Endothelial cell of umbilical vein (primary cell): ENCODE measurements at regions not wholly inside any gene's neighbourhood (a gene's known extent, or its start where the extent isn't known, plus 50 kb on each side); places are given as distances from the start of the nearest gene placed in this dataset.

Source experiments
- BruUV-seq: library from RNA; stranded (reverse); fragments of 400-500 nt; replicated peaks from 2 replicates; lab custom pipeline; 2021; lab: Mats Ljungman, UMichigan
- CTCF ChIA-PET: fragments of 300-600, 350-600 bp; sonication (Branson Sonifier 250); formaldehyde crosslinking; loops from one replicate; lab custom pipeline; 2021; ENCODE audit warnings: antibody characterized with exemption, inconsistent platforms; lab: Charles Lee
- POLR2A ChIA-PET: fragments of 300-600, 350-600 bp; sonication (Branson Sonifier 250); formaldehyde crosslinking; loops from one replicate; lab custom pipeline; 2021; ENCODE audit warnings: antibody characterized with exemption, inconsistent platforms; lab: Charles Lee
- DNase-seq: peaks from one replicate; pipeline ENCODE4 v3.0.0-alpha.2; 2011; ENCODE audit warnings: low read depth, low spot score
- FAIRE-seq: peaks from 2 replicates; lab custom pipeline; 2011; peaks lifted over from hg19 to GRCh38; lab: Jason Lieb, UNC
- H2AFZ ChIP-seq: 2 replicates; pipeline ENCODE4 v1.6.0; 2012; ENCODE audit warnings: low read depth, low read length, control low read depth, inconsistent platforms
- H3K27ac ChIP-seq: 2 replicates; pipeline ENCODE4 v1.5.1; 2011; ENCODE audit warnings: low read depth, mild to moderate bottlenecking, control low read depth, low read length, moderate library complexity; ENCODE audit not compliant: insufficient read depth
- H3K27me3 ChIP-seq, 2 experiments: 2 replicates each; pipeline versions ENCODE4 v1.6.0 to v1.6.1; 2011; ENCODE audit warnings: low read length in 2 of 2, mixed read lengths in 1 of 2; ENCODE audit not compliant: control insufficient read depth in 2 of 2, insufficient read depth in 2 of 2
- H3K36me3 ChIP-seq, 2 experiments: 2 replicates in 1 of 2; 3 replicates in 1 of 2; pipeline ENCODE4 v1.5.1; 2011; ENCODE audit warnings: low read length in 2 of 2, mild to moderate bottlenecking in 1 of 2, moderate library complexity in 1 of 2; ENCODE audit not compliant: control insufficient read depth in 2 of 2, insufficient read depth in 2 of 2; ENCODE audit errors: extremely low read depth in 1 of 2
- H3K4me1 ChIP-seq: 3 replicates; pipeline ENCODE4 v1.5.1; 2011; ENCODE audit warnings: mild to moderate bottlenecking, low read length; ENCODE audit not compliant: control insufficient read depth, insufficient read depth; ENCODE audit errors: extremely low read depth
- H3K4me2 ChIP-seq: 2 replicates; pipeline ENCODE4 v1.6.1; 2011; ENCODE audit warnings: low read length, control low read depth, mixed read lengths; ENCODE audit not compliant: insufficient read depth
- H3K4me3 ChIP-seq, 3 experiments: fragments of 200-600 bp in 1 of 3; sonication (generic), shearing (Covaris generic) in 1 of 3; replicated peaks in 1 of 3; 2 replicates each; pipeline ENCODE4 v1.5.1; 2011 to 2016; ENCODE audit warnings: control low read depth in 3 of 3, low read length in 3 of 3, mild to moderate bottlenecking in 2 of 3, inconsistent platforms in 1 of 3, low read depth in 1 of 3, moderate library complexity in 1 of 3; ENCODE audit not compliant: insufficient read depth in 1 of 3
- H3K79me2 ChIP-seq: 2 replicates; pipeline ENCODE4 v1.6.0; 2012; ENCODE audit warnings: low read length, inconsistent platforms; ENCODE audit not compliant: control insufficient read depth, insufficient read depth
- H3K9ac ChIP-seq: replicated peaks from 2 replicates; pipeline ENCODE3; 2011; ENCODE audit warnings: low read length, control low read depth; ENCODE audit not compliant: insufficient read depth; ENCODE audit errors: extremely low read depth
- H3K9me1 ChIP-seq: replicated peaks from 3 replicates; pipeline ENCODE4 v1.6.0; 2011; ENCODE audit warnings: mild to moderate bottlenecking, low read length; ENCODE audit not compliant: control insufficient read depth, insufficient read depth; ENCODE audit errors: extremely low read depth
- H3K9me3 ChIP-seq: replicated peaks from 2 replicates; pipeline ENCODE4 v1.5.1; 2012; ENCODE audit warnings: low read length, inconsistent platforms; ENCODE audit not compliant: control insufficient read depth, insufficient read depth
- H4K20me1 ChIP-seq: replicated peaks from 2 replicates; pipeline ENCODE3; 2011; ENCODE audit warnings: mild to moderate bottlenecking, low read length; ENCODE audit not compliant: control insufficient read depth, insufficient read depth; ENCODE audit errors: extremely low read depth
- CTCF ChIP-seq, 2 donors: IDR thresholded peaks; 1 replicate in 1 of 2; 2 replicates in 1 of 2; pipeline ENCODE4 v1.5.1; 2011; ENCODE audit warnings: low read length in 2 of 2, mild to moderate bottlenecking in 2 of 2, moderate library complexity in 2 of 2, control low read depth in 1 of 2, inconsistent platforms in 1 of 2, low read depth in 1 of 2; ENCODE audit not compliant: insufficient read depth in 1 of 2; ENCODE audit errors: extremely low read depth in 1 of 2
- EZH2 ChIP-seq: IDR thresholded peaks from 2 replicates; pipeline ENCODE4 v1.6.1; 2012; ENCODE audit warnings: borderline replicate concordance, low read depth, mild to moderate bottlenecking, moderate library complexity, low read length, inconsistent platforms; ENCODE audit not compliant: severe bottlenecking
- FOS ChIP-seq: IDR thresholded peaks from 2 replicates; pipeline ENCODE4 v1.6.1; 2011; ENCODE audit warnings: mild to moderate bottlenecking, low read length, moderate library complexity, borderline replicate concordance; ENCODE audit not compliant: insufficient read depth
- GATA2 ChIP-seq: IDR thresholded peaks from 2 replicates; pipeline ENCODE4 v1.7.0; 2011; ENCODE audit warnings: low read depth, mild to moderate bottlenecking, moderate library complexity, mixed read lengths, low read length; ENCODE audit not compliant: insufficient read length, insufficient read depth
- JUN ChIP-seq: IDR thresholded peaks from 2 replicates; pipeline ENCODE4 v1.6.1; 2011; ENCODE audit warnings: borderline replicate concordance, low read depth; ENCODE audit not compliant: insufficient read length, insufficient read depth
- MAX ChIP-seq: IDR thresholded peaks from 2 replicates; pipeline ENCODE4 v1.6.1; 2011; ENCODE audit not compliant: insufficient read depth, insufficient read length
- MYC ChIP-seq: IDR thresholded peaks from one replicate; pipeline ENCODE4 v1.6.1; 2011; ENCODE audit warnings: mild to moderate bottlenecking, low read depth, low read length
- POLR2A ChIP-seq: IDR thresholded peaks from 2 replicates; pipeline ENCODE4 v1.6.1; 2012; ENCODE audit warnings: low read depth, mild to moderate bottlenecking, control low read depth, low read length
- POLR2AphosphoS5 ChIP-seq: IDR thresholded peaks from 2 replicates; pipeline ENCODE4 v1.6.1; 2012; ENCODE audit warnings: low read depth, mild to moderate bottlenecking, control low read depth, low read length, moderate library complexity; ENCODE audit not compliant: insufficient read depth
- dilution Hi-C: fragments of 300-500 bp; cut with MboI; formaldehyde crosslinking; loops from one replicate; pipeline ENCODE4 v1.15.0; 2019; ENCODE audit warnings: low sequenced_read_pairs; ENCODE audit not compliant: extremely low pct_ligation_motif_present
- intact Hi-C: fragments of 100-400 bp; cut with micrococcal nuclease; formaldehyde crosslinking; loops from one replicate; pipeline ENCODE4 v1.10.0; 2022

GRCh38 chr11:87832211-87832610 lies 343.0 kb downstream of the RAB38 start:
- H3K27me3 ChIP-seq, result no peaks in the 10 kb centered on the region
- no peak overlapping the region for H3K9ac ChIP-seq
- no peaks in the 10 kb centered on the region for H3K4me1 ChIP-seq
- H2AFZ ChIP-seq, result no peak overlapping the region
- intact Hi-C loops, result no loop called here
- H4K20me1 ChIP-seq, result no peaks in the 10 kb centered on the region
- H3K9me1 ChIP-seq, result no peaks in the 10 kb centered on the region
- DNase-seq (no peak), FAIRE-seq (no peak)
- TF ChIP-seq MYC (no peak), POLR2AphosphoS5 (no peak)
- H3K79me2 ChIP-seq, result no peaks in the 10 kb centered on the region
- H3K9me3 ChIP-seq, result no peaks in the 10 kb centered on the region
- ChIA-PET CTCF (no interaction called here), POLR2A (no interaction called here)
- H3K27ac ChIP-seq, result no peak overlapping the region
- H3K36me3 ChIP-seq, result no peaks in the 10 kb centered on the region
- no peak overlapping the region for H3K4me3 ChIP-seq
- no TSS peak for BruUV-seq
- H3K4me2 ChIP-seq, result no peak overlapping the region
- dilution Hi-C loops, result no loop called here

GRCh38 chr11:87820011-87820410 lies 355.2 kb downstream of the RAB38 start:
- Histone ChIP-seq H3K9me3 (no peaks in the 10 kb centered on the region), H3K27me3 (no peaks in the 10 kb centered on the region), H2AFZ (no peak overlapping the region), H3K9ac (no peak overlapping the region), H4K20me1 (no peaks in the 10 kb centered on the region), H3K9me1 (no peaks in the 10 kb centered on the region), H3K4me1 (no peaks in the 10 kb centered on the region), H3K79me2 (no peaks in the 10 kb centered on the region), H3K36me3 (no peaks in the 10 kb centered on the region), H3K4me3 (no peak overlapping the region), H3K4me2 (no peak overlapping the region), H3K27ac (no peak overlapping the region)
- TF ChIP-seq JUN, result no peak
- TF ChIP-seq POLR2AphosphoS5, result no peak
- no peak for TF ChIP-seq GATA2
- no peak for TF ChIP-seq CTCF (IDR thresholded peaks at IDR 0.05; ENCODE audit: extremely low read depth in 1 of 2, insufficient read depth in 1 of 2, low read depth in 1 of 2, low read length in 2 of 2)
- TF ChIP-seq EZH2, result no peak
- TF ChIP-seq MYC, result no peak
- no peak for TF ChIP-seq MAX
- TF ChIP-seq FOS, result no peak
- no peak for TF ChIP-seq POLR2A
- intact Hi-C loops, result no loop called here
- dilution Hi-C loops, result no loop called here
- ChIA-PET POLR2A (no interaction called here), CTCF (no interaction called here)
- no TSS peak for BruUV-seq
- FAIRE-seq, result no peak
- DNase-seq, result no peak
